ENCODE measurements at regions not wholly inside any gene's neighbourhood (a gene's known extent, or its start where the extent isn't known, plus 50 kb on each side); places are given as distances from the start of the nearest gene placed in this dataset.
A peak's percentile ranks its signal among the peaks of the same experiment; 100 is the strongest.

DNA sequence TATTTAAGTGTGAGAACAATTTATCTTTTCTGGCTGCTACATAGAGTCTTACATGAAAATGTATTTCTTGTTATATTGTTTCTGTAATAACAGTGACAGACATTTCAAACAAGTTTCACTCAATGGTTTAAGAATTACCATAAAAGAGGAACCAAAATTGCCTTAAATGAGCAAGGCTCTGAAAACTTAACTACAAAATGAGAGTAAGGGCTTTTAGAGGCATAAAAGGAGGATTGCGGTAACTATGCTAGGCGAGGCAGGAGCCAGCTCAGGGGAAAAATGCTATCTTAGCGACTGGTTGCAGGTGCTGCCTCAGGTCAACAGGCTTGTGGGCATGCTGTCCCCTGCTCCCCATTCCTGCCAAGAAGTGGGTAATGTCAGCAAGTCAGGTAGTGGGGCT, 81.7 kb upstream of the MSI2 start:
- ATAC-seq, result no peak
- H3K9me3 Mint-ChIP-seq, result no peaks in the 10 kb centered on the region
- H3K27me3 Mint-ChIP-seq (ENCODE audit: low read depth), result peaks cover 21% of the 10 kb centered on the region
- no peaks in the 10 kb centered on the region for H3K36me3 Mint-ChIP-seq (ENCODE audit: insufficient read depth)
- H3K4me3 Mint-ChIP-seq, result no peak overlapping the region
- no peaks in the 10 kb centered on the region for H3K4me1 Mint-ChIP-seq (ENCODE audit: low read depth)
- DNase-seq, result no peak

DNA sequence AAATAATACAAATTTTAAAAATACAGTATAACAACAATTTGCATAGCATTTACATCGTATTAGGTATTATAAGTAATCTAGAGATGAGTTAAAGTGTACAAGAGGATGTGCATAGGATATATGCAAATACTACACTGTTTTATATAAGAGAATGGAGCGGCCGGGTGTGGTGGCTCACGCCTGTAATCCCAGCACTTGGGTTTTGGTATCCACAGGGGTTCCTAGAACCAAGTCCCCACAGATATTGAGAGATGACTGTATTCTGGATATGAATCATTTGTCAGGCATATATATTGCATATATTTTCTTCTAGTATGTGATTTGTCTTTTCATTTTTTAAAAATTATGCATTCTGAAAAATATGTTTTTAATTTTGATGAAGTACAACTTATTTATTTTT, 77.5 kb upstream of the MSI2 start:
- H3K27me3 Mint-ChIP-seq (ENCODE audit: low read depth), result peaks cover 7% of the 10 kb centered on the region
- no peaks in the 10 kb centered on the region for H3K36me3 Mint-ChIP-seq (ENCODE audit: insufficient read depth)
- ATAC-seq, result no peak
- no peak overlapping the region for H3K4me3 Mint-ChIP-seq
- no peak for DNase-seq
- no peaks in the 10 kb centered on the region for H3K4me1 Mint-ChIP-seq (ENCODE audit: low read depth)
- no peaks in the 10 kb centered on the region for H3K9me3 Mint-ChIP-seq

DNA sequence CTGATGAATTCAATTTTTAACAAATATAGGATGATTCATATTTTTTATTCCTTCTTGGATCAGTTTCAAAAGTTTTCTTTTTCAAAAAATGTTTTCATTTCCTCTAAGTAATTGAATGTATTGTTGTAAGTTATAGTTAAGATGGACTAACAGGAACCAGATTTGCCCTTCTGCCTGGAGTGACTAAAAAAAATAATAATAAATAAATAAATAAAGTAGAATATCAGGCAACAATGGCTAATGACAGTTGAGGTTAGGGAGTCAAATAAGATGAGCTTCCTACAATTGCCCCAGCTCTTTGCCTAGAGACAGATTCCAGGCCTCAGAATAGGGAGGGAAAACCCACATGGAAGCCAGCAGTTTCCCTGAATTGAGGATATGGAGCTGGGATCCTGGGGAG, 73.7 kb upstream of the MSI2 start:
- Mint-ChIP-seq H3K27me3 (ENCODE audit: low read depth) (peaks cover 8% of the 10 kb centered on the region), H3K9me3 (no peaks in the 10 kb centered on the region), H3K4me3 (no peak overlapping the region), H3K36me3 (ENCODE audit: insufficient read depth) (no peaks in the 10 kb centered on the region), H3K4me1 (ENCODE audit: low read depth) (no peaks in the 10 kb centered on the region)
- no peak for DNase-seq
- no peak for ATAC-seq

DNA sequence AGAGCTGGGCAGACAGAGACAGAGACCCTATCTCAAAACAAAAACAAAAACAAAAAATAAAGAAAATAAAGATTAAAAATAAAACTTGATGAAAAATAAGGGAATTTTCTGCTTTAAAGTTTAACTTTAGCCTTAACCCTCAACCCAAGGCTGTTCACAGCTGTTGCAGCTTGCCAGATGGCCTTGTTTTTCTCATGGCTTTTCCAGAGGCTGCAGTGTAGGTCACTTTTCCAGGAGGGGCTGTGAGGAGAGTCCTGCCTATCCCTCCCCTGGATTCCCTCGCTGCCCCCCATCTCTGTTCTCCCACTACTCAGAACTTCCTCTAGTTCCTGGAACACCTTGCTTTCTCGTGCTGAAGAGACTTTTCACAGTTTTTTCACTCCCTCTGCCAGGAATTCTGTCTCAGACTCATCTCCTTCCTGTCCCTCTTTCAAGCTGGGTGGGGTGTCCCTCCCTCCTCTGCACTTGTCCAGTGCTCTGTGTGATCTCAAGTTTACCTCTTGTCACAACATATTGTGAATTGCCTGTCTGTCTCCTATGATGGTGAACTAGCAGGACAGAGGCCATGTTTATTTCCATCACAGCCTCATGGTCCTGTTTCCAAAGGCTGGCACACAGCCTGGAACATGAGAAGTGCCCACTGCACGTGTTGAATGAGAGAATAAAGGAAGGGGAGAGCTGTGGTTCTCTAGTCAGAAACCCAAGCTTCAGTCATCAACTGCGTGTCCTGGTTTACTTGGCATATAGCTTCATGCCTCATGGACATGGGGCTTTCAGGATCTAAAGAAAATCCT, 69.9 kb upstream of the MSI2 start:
- no peak for ATAC-seq
- Mint-ChIP-seq H3K27me3 (ENCODE audit: low read depth) (peaks cover 9% of the 10 kb centered on the region), H3K9me3 (no peaks in the 10 kb centered on the region), H3K36me3 (ENCODE audit: insufficient read depth) (no peaks in the 10 kb centered on the region), H3K4me1 (ENCODE audit: low read depth) (no peaks in the 10 kb centered on the region), H3K4me3 (no peak overlapping the region)
- DNase-seq, result no peak

DNA sequence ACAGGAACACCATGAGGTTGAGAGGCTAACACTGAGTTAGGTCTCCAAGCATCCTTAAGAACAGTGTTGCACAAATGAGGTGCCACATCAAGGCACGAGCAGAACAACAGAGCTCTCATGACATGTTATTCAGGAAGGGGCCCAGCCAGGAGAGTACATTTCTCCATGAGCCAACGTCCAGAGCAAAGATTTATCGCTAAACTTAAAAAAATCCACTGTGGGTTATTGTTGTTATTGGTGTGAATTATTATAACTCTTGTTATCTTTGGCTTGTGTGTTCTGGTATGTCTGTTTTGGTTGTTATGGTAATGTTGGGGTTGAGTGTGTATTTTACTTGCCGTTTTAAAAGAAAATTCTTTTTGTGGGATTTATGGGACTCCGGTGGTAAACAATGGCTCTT, 68.9 kb upstream of the MSI2 start:
- no peak for ATAC-seq
- H3K36me3 Mint-ChIP-seq (ENCODE audit: insufficient read depth), result no peaks in the 10 kb centered on the region
- H3K4me1 Mint-ChIP-seq (ENCODE audit: low read depth), result no peaks in the 10 kb centered on the region
- peaks cover 9% of the 10 kb centered on the region for H3K27me3 Mint-ChIP-seq (ENCODE audit: low read depth)
- H3K4me3 Mint-ChIP-seq, result no peak overlapping the region
- H3K9me3 Mint-ChIP-seq, result no peaks in the 10 kb centered on the region
- DNase-seq, result no peak

DNA sequence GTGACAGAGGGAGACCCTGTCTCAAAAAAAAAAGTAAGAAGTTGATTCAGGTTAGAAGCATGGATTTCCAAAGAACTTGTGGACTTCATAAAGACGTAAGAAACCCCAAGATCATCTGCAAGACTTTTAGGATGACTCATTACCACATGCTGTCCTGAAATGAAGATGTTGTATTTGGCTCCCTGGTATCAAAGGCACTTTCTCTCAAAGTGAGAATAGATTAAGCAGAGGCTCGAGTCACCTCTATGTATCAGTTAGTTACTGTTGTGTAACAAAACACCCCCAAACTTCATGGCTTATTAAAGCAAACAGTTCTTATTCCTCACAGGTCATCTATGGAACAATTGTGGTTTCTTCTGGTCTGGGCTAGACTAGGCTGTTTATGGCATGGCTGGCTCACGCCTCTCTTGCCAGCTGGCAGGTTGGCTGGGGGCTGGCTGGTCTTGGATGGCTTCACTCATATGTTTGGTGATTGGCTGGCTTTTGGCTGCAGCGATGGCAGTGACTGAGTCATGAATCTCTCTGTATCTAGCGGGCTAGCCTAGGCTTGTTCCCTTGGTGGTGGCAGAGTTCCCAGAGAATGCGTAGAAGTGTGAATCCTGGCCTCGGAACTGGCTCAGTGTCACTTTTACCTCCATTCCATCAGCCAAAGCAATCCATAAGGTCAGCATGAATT, 60.4 kb upstream of the MSI2 start:
- peak; percentile 86 for ATAC-seq
- H3K9me3 Mint-ChIP-seq, result peaks cover 3% of the 10 kb centered on the region
- H3K4me3 Mint-ChIP-seq, result no peak overlapping the region
- no peaks in the 10 kb centered on the region for H3K36me3 Mint-ChIP-seq (ENCODE audit: insufficient read depth)
- no peak for DNase-seq
- no peaks in the 10 kb centered on the region for H3K4me1 Mint-ChIP-seq (ENCODE audit: low read depth)
- H3K27me3 Mint-ChIP-seq (ENCODE audit: low read depth), result no peaks in the 10 kb centered on the region

DNA sequence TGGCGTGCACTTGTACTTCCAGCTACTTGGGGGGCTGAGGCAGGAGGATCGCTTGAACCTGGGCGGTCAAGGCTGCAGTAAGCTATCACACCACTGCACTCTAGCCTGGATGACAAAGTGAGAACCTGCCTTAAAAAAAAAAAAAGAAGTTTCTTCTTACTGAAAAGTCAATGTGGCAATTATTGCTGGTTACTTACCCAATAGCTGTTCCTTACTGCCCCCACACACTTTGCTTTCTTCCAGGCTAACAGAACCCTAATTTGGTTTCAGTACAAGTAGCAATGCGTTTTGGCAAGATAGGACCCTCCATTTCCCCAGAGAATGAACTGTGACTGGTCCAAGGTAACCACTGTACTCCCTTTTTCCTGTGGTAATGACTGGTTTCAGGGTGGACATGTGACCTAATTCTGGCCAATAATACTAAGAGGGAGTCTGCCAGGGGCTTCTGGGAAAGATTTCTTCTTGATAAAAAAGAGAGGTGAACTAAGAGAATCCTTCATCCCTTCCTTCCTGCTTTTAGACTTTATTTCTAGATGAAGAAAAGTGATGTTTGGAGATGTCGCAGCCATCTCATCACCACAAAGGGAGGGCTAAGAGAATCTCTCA, 58.8 kb upstream of the MSI2 start:
- no peaks in the 10 kb centered on the region for H3K36me3 Mint-ChIP-seq (ENCODE audit: insufficient read depth)
- peaks cover 3% of the 10 kb centered on the region for H3K9me3 Mint-ChIP-seq
- H3K4me1 Mint-ChIP-seq (ENCODE audit: low read depth), result no peaks in the 10 kb centered on the region
- H3K27me3 Mint-ChIP-seq (ENCODE audit: low read depth), result no peaks in the 10 kb centered on the region
- no peak overlapping the region for H3K4me3 Mint-ChIP-seq
- DNase-seq, result no peak
- ATAC-seq, result no peak

DNA sequence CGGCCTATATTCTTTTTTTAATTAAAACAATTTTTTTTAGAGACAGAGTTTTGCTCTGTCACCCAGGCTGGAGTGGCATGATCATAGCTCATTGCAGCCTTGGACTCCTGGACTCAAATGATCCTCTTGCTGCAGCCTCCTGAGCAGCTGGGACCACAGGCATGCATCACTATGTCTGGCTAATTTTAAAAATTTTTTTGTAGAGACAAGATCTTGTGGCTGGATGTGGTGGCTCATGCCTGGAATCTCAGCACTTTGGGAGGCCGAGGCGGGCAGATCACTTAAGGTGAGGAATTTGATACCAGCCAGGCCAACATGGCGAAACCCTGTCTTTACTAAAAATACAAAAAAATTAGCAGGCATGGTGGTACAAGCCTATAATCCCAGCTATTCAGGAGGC, 54.8 kb upstream of the MSI2 start:
- H3K9me3 Mint-ChIP-seq, result no peaks in the 10 kb centered on the region
- peaks cover 2% of the 10 kb centered on the region for H3K27me3 Mint-ChIP-seq (ENCODE audit: low read depth)
- H3K4me1 Mint-ChIP-seq (ENCODE audit: low read depth), result no peaks in the 10 kb centered on the region
- H3K36me3 Mint-ChIP-seq (ENCODE audit: insufficient read depth), result no peaks in the 10 kb centered on the region
- H3K4me3 Mint-ChIP-seq, result no peak overlapping the region
- DNase-seq (no peak), ATAC-seq (no peak)

DNA sequence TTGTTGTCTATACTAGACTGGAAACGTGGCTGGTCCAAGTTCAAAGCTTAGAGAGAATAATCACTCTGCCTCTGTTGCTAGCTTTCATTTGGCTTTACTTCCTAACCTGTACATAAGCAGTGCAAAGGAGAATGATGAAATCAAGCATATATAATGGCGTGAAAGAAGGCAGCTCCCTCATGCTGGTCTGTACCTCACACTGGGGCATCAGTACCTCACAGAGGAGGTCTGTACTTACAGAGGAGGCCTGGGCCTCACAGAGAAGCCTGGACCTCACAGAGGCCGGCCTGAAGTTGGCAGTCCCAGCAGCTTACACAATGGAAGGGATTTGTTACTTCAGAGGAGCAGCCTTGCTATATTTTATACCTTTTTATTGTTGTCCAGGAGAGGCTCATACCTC, 53.3 kb upstream of the MSI2 start:
- Mint-ChIP-seq H3K4me1 (ENCODE audit: low read depth) (no peaks in the 10 kb centered on the region), H3K4me3 (no peak overlapping the region), H3K9me3 (peaks cover 6% of the 10 kb centered on the region), H3K27me3 (ENCODE audit: low read depth) (peaks cover 2% of the 10 kb centered on the region), H3K36me3 (ENCODE audit: insufficient read depth) (no peaks in the 10 kb centered on the region)
- DNase-seq, result no peak
- ATAC-seq, result no peak
